MM.1S (cell line): ENCODE measurements at regions not wholly inside any gene's neighbourhood (a gene's known extent, or its start where the extent isn't known, plus 50 kb on each side); places are given as distances from the start of the nearest gene placed in this dataset.

Source experiments
- DNase-seq: peaks from one replicate; pipeline ENCODE4 v3.0.0-alpha.2; 2015
- H2AFZ ChIP-seq: fragments of 300-600 bp; sonication (generic); 2 replicates; pipeline ENCODE4 v1.6.0; 2016; ENCODE audit warnings: antibody characterized with exemption, low read length
- H3F3A ChIP-seq: fragments of 300-600 bp; sonication (generic); 2 replicates; pipeline ENCODE4 v1.6.1; 2016; ENCODE audit warnings: mild to moderate bottlenecking, antibody characterized with exemption, low read length, moderate library complexity, mixed read lengths; ENCODE audit not compliant: insufficient read depth
- H3K27ac ChIP-seq: fragments of 300-600 bp; sonication (generic); 2 replicates; pipeline ENCODE4 v1.5.1; 2016; ENCODE audit warnings: mild to moderate bottlenecking, low read length
- H3K27me3 ChIP-seq: fragments of 300-600 bp; sonication (generic); replicated peaks from 2 replicates; pipeline ENCODE4 v1.6.0; 2016; ENCODE audit warnings: low read length; ENCODE audit not compliant: insufficient read depth
- H3K36me3 ChIP-seq: fragments of 300-600 bp; sonication (generic); replicated peaks from 2 replicates; pipeline ENCODE4 v1.6.1; 2016; ENCODE audit warnings: mild to moderate bottlenecking, low read length, mixed read lengths; ENCODE audit not compliant: insufficient read depth
- H3K4me1 ChIP-seq: fragments of 300-600 bp; sonication (generic); 2 replicates; pipeline ENCODE4 v1.6.1; 2016; ENCODE audit warnings: low read length, mixed read lengths
- H3K4me2 ChIP-seq: fragments of 300-600 bp; sonication (generic); 2 replicates; pipeline ENCODE4 v1.6.0; 2016; ENCODE audit warnings: low read depth, low read length
- H3K4me3 ChIP-seq: fragments of 300-600 bp; sonication (generic); 2 replicates; pipeline ENCODE4 v1.5.1; 2016; ENCODE audit warnings: low read length, mixed read lengths
- H3K79me2 ChIP-seq: fragments of 300-600 bp; sonication (generic); 2 replicates; pipeline ENCODE4 v1.6.1; 2016; ENCODE audit warnings: mixed run types, low read length, mixed read lengths
- H3K9ac ChIP-seq: fragments of 300-600 bp; sonication (generic); 2 replicates; pipeline ENCODE4 v1.6.1; 2016; ENCODE audit warnings: low read length, mixed read lengths
- H3K9me2 ChIP-seq: fragments of 300-600 bp; sonication (generic); replicated peaks from 2 replicates; pipeline ENCODE4 v1.6.1; 2016; ENCODE audit warnings: mild to moderate bottlenecking, low read length, mixed read lengths; ENCODE audit not compliant: insufficient read depth
- H3K9me3 ChIP-seq: fragments of 300-600 bp; sonication (generic); replicated peaks from 2 replicates; pipeline ENCODE4 v1.6.1; 2016; ENCODE audit warnings: mild to moderate bottlenecking, low read length, mixed read lengths; ENCODE audit not compliant: insufficient read depth
- H4K20me1 ChIP-seq: fragments of 300-600 bp; sonication (generic); 2 replicates; pipeline ENCODE4 v1.6.1; 2016; ENCODE audit warnings: mild to moderate bottlenecking, low read length, moderate library complexity, mixed read lengths; ENCODE audit not compliant: insufficient read depth
- CTCF ChIP-seq: fragments of 300-600 bp; sonication (generic); IDR thresholded peaks from 2 replicates; pipeline ENCODE4 v1.5.1; 2016; ENCODE audit warnings: antibody characterized with exemption, low read length, mixed read lengths
- EZH2 ChIP-seq: fragments of 300-600 bp; sonication (generic); optimal IDR thresholded peaks from 2 replicates; pipeline ENCODE3; 2017; ENCODE audit warnings: low read depth, mild to moderate bottlenecking, antibody characterized with exemption, low read length, mixed read lengths
- EZH2phosphoT487 ChIP-seq: fragments of 300-600 bp; sonication (generic); IDR thresholded peaks from 2 replicates; pipeline ENCODE4 v1.6.1; 2018; ENCODE audit warnings: antibody characterized with exemption, low read length

DNA sequence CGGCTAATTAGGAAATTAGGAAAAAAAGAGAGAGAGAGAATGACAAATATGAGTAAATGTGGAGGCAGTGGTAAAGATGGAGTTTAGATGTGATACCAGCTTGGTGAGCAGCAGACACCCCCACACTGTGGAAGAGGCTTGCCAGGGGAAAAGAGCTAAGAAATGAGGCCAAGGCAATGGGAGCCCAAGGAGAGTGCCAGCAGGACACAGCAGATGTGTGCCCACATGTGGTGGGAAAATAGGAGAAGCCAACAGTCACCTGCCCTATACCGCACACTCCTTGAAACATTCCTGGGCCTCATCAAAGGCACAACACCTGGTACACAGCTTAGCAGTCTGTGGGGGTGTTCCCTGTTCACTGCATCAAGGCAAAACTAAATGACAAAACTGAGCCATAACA lies 104.9 kb downstream of the FAM76B start:
- Histone ChIP-seq H3K27me3 (no peaks in the 10 kb centered on the region), H3K36me3 (no peaks in the 10 kb centered on the region), H2AFZ (no peak overlapping the region), H4K20me1 (no peaks in the 10 kb centered on the region), H3F3A (peaks cover 14% of the 10 kb centered on the region), H3K4me3 (no peak overlapping the region), H3K27ac (no peak overlapping the region), H3K9me2 (no peaks in the 10 kb centered on the region), H3K79me2 (no peaks in the 10 kb centered on the region), H3K9ac (no peak overlapping the region), H3K4me1 (peaks cover 19% of the 10 kb centered on the region), H3K9me3 (no peaks in the 10 kb centered on the region), H3K4me2 (no peak overlapping the region)
- no peak for DNase-seq
- TF ChIP-seq EZH2, result no peak
- TF ChIP-seq CTCF, result no peak
- no peak for TF ChIP-seq EZH2phosphoT487

- no peak overlapping the region for H3K4me2 ChIP-seq
- H3K9me3 ChIP-seq, result no peaks in the 10 kb centered on the region
- H2AFZ ChIP-seq, result no peak overlapping the region
- H3F3A ChIP-seq, result peaks cover 15% of the 10 kb centered on the region
- no peaks in the 10 kb centered on the region for H3K36me3 ChIP-seq
- no peak overlapping the region for H3K4me3 ChIP-seq
- peaks cover 24% of the 10 kb centered on the region for H3K4me1 ChIP-seq
- no peak overlapping the region for H3K27ac ChIP-seq
- H4K20me1 ChIP-seq, result no peaks in the 10 kb centered on the region
- no peaks in the 10 kb centered on the region for H3K27me3 ChIP-seq
- H3K79me2 ChIP-seq, result no peaks in the 10 kb centered on the region
- no peaks in the 10 kb centered on the region for H3K9me2 ChIP-seq
- DNase-seq, result no peak
- H3K9ac ChIP-seq, result no peak overlapping the region
- TF ChIP-seq CTCF, result no peak
- TF ChIP-seq EZH2, result no peak
- TF ChIP-seq EZH2phosphoT487, result no peak
Measured at GRCh38 chr11:95684170-95684569, 105.4 kb downstream of the FAM76B start.

DNA sequence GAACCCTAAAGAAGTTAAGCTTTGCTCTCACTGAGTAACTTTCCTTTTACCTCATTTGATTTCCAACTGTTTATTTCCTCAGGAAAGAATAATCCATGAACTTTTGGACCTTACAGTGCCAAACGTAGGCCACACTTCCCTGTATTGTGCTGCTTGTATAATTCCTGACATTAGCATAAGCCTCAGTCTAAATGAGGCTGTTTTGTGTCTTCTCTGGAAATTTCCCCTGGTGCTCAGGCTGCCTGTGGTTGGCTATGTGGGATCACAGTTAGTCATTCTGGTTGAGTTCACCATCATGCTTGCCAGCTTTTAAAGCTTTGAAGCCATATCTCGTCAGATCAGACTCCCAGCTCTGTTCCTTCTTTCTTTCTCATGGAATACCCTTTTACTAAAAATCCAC lies 107.0 kb downstream of the FAM76B start:
- TF ChIP-seq EZH2 (no peak), CTCF (no peak), EZH2phosphoT487 (no peak)
- H4K20me1 ChIP-seq, result no peaks in the 10 kb centered on the region

More for the DNA sequence above, 107.0 kb downstream of the FAM76B start:
- no peaks in the 10 kb centered on the region for H3K9me3 ChIP-seq
- no peak for DNase-seq
- no peak overlapping the region for H2AFZ ChIP-seq
- no peak overlapping the region for H3K9ac ChIP-seq
- H3K4me2 ChIP-seq, result no peak overlapping the region
- no peaks in the 10 kb centered on the region for H3K9me2 ChIP-seq
- peaks cover 25% of the 10 kb centered on the region for H3K4me1 ChIP-seq
- no peak overlapping the region for H3K27ac ChIP-seq
- H3F3A ChIP-seq, result peaks cover 15% of the 10 kb centered on the region
- H3K36me3 ChIP-seq, result no peaks in the 10 kb centered on the region
- H3K79me2 ChIP-seq, result no peaks in the 10 kb centered on the region
- H3K4me3 ChIP-seq, result no peak overlapping the region
- H3K27me3 ChIP-seq, result no peaks in the 10 kb centered on the region
